Dendritic cell treated with granulocyte-macrophage colony-stimulating factor and Interleukin-4, amounts not matched to agents 40 ng/mL and 50 ng/mL, for 4 days (primary cell): ENCODE measurements at regions not wholly inside any gene's neighbourhood (a gene's known extent, or its start where the extent isn't known, plus 50 kb on each side); places are given as distances from the start of the nearest gene placed in this dataset.
"Not testable (repeated sequence)": the region's sequence is repeated elsewhere in the genome, so short reads cannot be mapped to it uniquely, and the experiment has no call there.

Experiments
- H3K27ac Mint-ChIP-seq: one replicate; pipeline ENCODE4 v1.8.0; 2022; ENCODE audit warnings: mild to moderate bottlenecking, mixed read lengths
- H3K27me3 Mint-ChIP-seq: one replicate; pipeline ENCODE4 v1.8.0; 2022; ENCODE audit warnings: mild to moderate bottlenecking, mixed read lengths
- H3K36me3 Mint-ChIP-seq: one replicate; pipeline ENCODE4 v1.8.0; 2022; ENCODE audit warnings: low read depth, mixed read lengths
- H3K4me1 Mint-ChIP-seq: one replicate; pipeline ENCODE4 v1.8.0; 2022; ENCODE audit warnings: low read depth, mixed read lengths
- H3K4me3 Mint-ChIP-seq: one replicate; pipeline ENCODE4 v1.8.0; 2022; ENCODE audit warnings: mild to moderate bottlenecking, moderate library complexity, mixed read lengths
- H3K9me3 Mint-ChIP-seq: one replicate; pipeline ENCODE4 v1.8.0; 2022; ENCODE audit warnings: mixed read lengths
- intact Hi-C: fragments of 100-400 bp; cut with micrococcal nuclease; formaldehyde crosslinking; loops from one replicate; pipeline ENCODE4 v1.15.0; 2022

GRCh38 chr2:59184276-59185020, 943.3 kb upstream of the FANCL start:
- H3K9me3 Mint-ChIP-seq: no peaks in the 10 kb centered on the region
- H3K4me1 Mint-ChIP-seq: peaks cover 8% of the 10 kb centered on the region
- no peak overlapping the region for H3K27ac Mint-ChIP-seq
- intact Hi-C loops: loop anchor here (5.0 kb wide), 1 partner anchor 422 kb away; no protein-coding TSS in a partner anchor
- H3K36me3 Mint-ChIP-seq: no peaks in the 10 kb centered on the region
- no peak overlapping the region for H3K4me3 Mint-ChIP-seq
- no peaks in the 10 kb centered on the region for H3K27me3 Mint-ChIP-seq

- intact Hi-C loops: loop anchor here (5.0 kb wide), 1 partner anchor 421 kb away; no protein-coding TSS in a partner anchor
- Mint-ChIP-seq H3K36me3 (no peaks in the 10 kb centered on the region), H3K27me3 (no peaks in the 10 kb centered on the region), H3K9me3 (no peaks in the 10 kb centered on the region), H3K4me3 (no peak overlapping the region), H3K4me1 (peaks cover 8% of the 10 kb centered on the region), H3K27ac (no peak overlapping the region)
Observed at GRCh38 chr2:59183070-59183469, 941.9 kb upstream of the FANCL start.

GRCh38 chr2:59182249-59182648, 941.1 kb upstream of the FANCL start:
- Mint-ChIP-seq H3K9me3 (no peaks in the 10 kb centered on the region), H3K36me3 (no peaks in the 10 kb centered on the region), H3K27ac (no peak overlapping the region), H3K27me3 (no peaks in the 10 kb centered on the region), H3K4me3 (no peak overlapping the region), H3K4me1 (peaks cover 8% of the 10 kb centered on the region)
- intact Hi-C loops: loop anchor here (5.0 kb wide), 1 partner anchor 420 kb away; no protein-coding TSS in a partner anchor

- Mint-ChIP-seq H3K36me3 (no peaks in the 10 kb centered on the region), H3K27me3 (no peaks in the 10 kb centered on the region), H3K9me3 (no peaks in the 10 kb centered on the region), H3K4me3 (no peak overlapping the region), H3K27ac (no peak overlapping the region), H3K4me1 (peaks cover 8% of the 10 kb centered on the region)
- intact Hi-C loops: loop anchor here (5.0 kb wide), 1 partner anchor 419 kb away; no protein-coding TSS in a partner anchor
Observed at GRCh38 chr2:59181347-59181746, 940.2 kb upstream of the FANCL start.

GRCh38 chr2:59180621-59181020, 939.5 kb upstream of the FANCL start:
- Mint-ChIP-seq H3K4me1 (peaks cover 8% of the 10 kb centered on the region), H3K9me3 (no peaks in the 10 kb centered on the region), H3K27me3 (no peaks in the 10 kb centered on the region), H3K36me3 (no peaks in the 10 kb centered on the region), H3K4me3 (no peak overlapping the region), H3K27ac (no peak overlapping the region)
- intact Hi-C loops: loop anchor here (5.0 kb wide), 1 partner anchor 418 kb away; no protein-coding TSS in a partner anchor

GRCh38 chr2:59180111-59180510, 939.0 kb upstream of the FANCL start:
- intact Hi-C loops: loop anchor here (5.0 kb wide), 1 partner anchor 418 kb away; no protein-coding TSS in a partner anchor
- H3K27ac Mint-ChIP-seq: no peak overlapping the region
- H3K27me3 Mint-ChIP-seq: no peaks in the 10 kb centered on the region

GRCh38 chr2:59177748-59178147, 936.6 kb upstream of the FANCL start:
- Mint-ChIP-seq H3K27me3 (no peaks in the 10 kb centered on the region), H3K4me1 (no peaks in the 10 kb centered on the region), H3K27ac (no peak overlapping the region), H3K36me3 (no peaks in the 10 kb centered on the region), H3K9me3 (no peaks in the 10 kb centered on the region), H3K4me3 (no peak overlapping the region)
- intact Hi-C loops: no loop called here

More at GRCh38 chr2:59180111-59180510, 939.0 kb upstream of the FANCL start:
- no peaks in the 10 kb centered on the region for H3K9me3 Mint-ChIP-seq
- H3K4me1 Mint-ChIP-seq: peaks cover 8% of the 10 kb centered on the region
- no peak overlapping the region for H3K4me3 Mint-ChIP-seq
- H3K36me3 Mint-ChIP-seq: no peaks in the 10 kb centered on the region

- H3K36me3 Mint-ChIP-seq: no peaks in the 10 kb centered on the region
- no peaks in the 10 kb centered on the region for H3K4me1 Mint-ChIP-seq
- H3K27me3 Mint-ChIP-seq: no peaks in the 10 kb centered on the region
- no peak overlapping the region for H3K27ac Mint-ChIP-seq
- H3K9me3 Mint-ChIP-seq: no peaks in the 10 kb centered on the region
- intact Hi-C loops: no loop called here
- H3K4me3 Mint-ChIP-seq: no peak overlapping the region
Observed at GRCh38 chr2:59176737-59177136, 935.6 kb upstream of the FANCL start.

GRCh38 chr2:59174536-59175243, 933.6 kb upstream of the FANCL start:
- Mint-ChIP-seq H3K4me3 (no peak overlapping the region), H3K36me3 (no peaks in the 10 kb centered on the region), H3K27ac (no peak overlapping the region), H3K4me1 (no peaks in the 10 kb centered on the region), H3K9me3 (no peaks in the 10 kb centered on the region), H3K27me3 (no peaks in the 10 kb centered on the region)
- intact Hi-C loops: no loop called here

- Mint-ChIP-seq H3K4me3 (no peak overlapping the region), H3K4me1 (no peaks in the 10 kb centered on the region), H3K36me3 (no peaks in the 10 kb centered on the region), H3K9me3 (no peaks in the 10 kb centered on the region), H3K27me3 (no peaks in the 10 kb centered on the region), H3K27ac (no peak overlapping the region)
- intact Hi-C loops: no loop called here
Observed at GRCh38 chr2:59173325-59173724, 932.2 kb upstream of the FANCL start.

- H3K4me3 Mint-ChIP-seq: no peak overlapping the region
- no peak overlapping the region for H3K27ac Mint-ChIP-seq
- no peaks in the 10 kb centered on the region for H3K36me3 Mint-ChIP-seq
- H3K27me3 Mint-ChIP-seq: no peaks in the 10 kb centered on the region
- no peaks in the 10 kb centered on the region for H3K4me1 Mint-ChIP-seq
- intact Hi-C loops: no loop called here
- H3K9me3 Mint-ChIP-seq: no peaks in the 10 kb centered on the region
Observed at GRCh38 chr2:59171019-59171418, 929.9 kb upstream of the FANCL start.

- Mint-ChIP-seq H3K9me3 (no peaks in the 10 kb centered on the region), H3K4me3 (no peak overlapping the region), H3K27ac (no peak overlapping the region), H3K4me1 (no peaks in the 10 kb centered on the region), H3K36me3 (no peaks in the 10 kb centered on the region), H3K27me3 (no peaks in the 10 kb centered on the region)
- intact Hi-C loops: no loop called here
Observed at GRCh38 chr2:59168766-59169165, 927.6 kb upstream of the FANCL start.

- H3K27me3 Mint-ChIP-seq: no peaks in the 10 kb centered on the region
- no peaks in the 10 kb centered on the region for H3K4me1 Mint-ChIP-seq
- H3K4me3 Mint-ChIP-seq: no peak overlapping the region
- no peaks in the 10 kb centered on the region for H3K9me3 Mint-ChIP-seq
- no peaks in the 10 kb centered on the region for H3K36me3 Mint-ChIP-seq
- H3K27ac Mint-ChIP-seq: no peak overlapping the region
- intact Hi-C loops: no loop called here
Observed at GRCh38 chr2:59167514-59167913, 926.4 kb upstream of the FANCL start.

- H3K4me3 Mint-ChIP-seq, intact Hi-C loops, H3K27me3 Mint-ChIP-seq, H3K36me3 Mint-ChIP-seq, H3K9me3 Mint-ChIP-seq, H3K4me1 Mint-ChIP-seq, H3K27ac Mint-ChIP-seq: not testable (repeated sequence)
Observed at GRCh38 chr2:59157908-59158307, 916.8 kb upstream of the FANCL start.
